ENCODE measurements at regions not wholly inside any gene's neighbourhood (a gene's known extent, or its start where the extent isn't known, plus 50 kb on each side); places are given as distances from the start of the nearest gene placed in this dataset.
"Not testable (repeated sequence)": the region's sequence is repeated elsewhere in the genome, so short reads cannot be mapped to it uniquely, and the experiment has no call there.

- peaks cover 37% of the 10 kb centered on the region for H3K9me3 ChIP-seq (ENCODE audit: insufficient read depth, low read depth, low read length)
- H3K9ac ChIP-seq (ENCODE audit: low read depth, low read length); H3K4me1 ChIP-seq (ENCODE audit: insufficient read depth, low read length); H3K36me3 ChIP-seq (ENCODE audit: insufficient read depth, low read depth, low read length); H3K27me3 ChIP-seq (ENCODE audit: insufficient read depth, low read length); H3K4me3 ChIP-seq (ENCODE audit: low read length); H3K27ac ChIP-seq (ENCODE audit: low read length): not testable (repeated sequence)
These were observed 101.7 kb upstream of the OR4C13 start for GRCh38 chr11:49850541-49850940.

DNA sequence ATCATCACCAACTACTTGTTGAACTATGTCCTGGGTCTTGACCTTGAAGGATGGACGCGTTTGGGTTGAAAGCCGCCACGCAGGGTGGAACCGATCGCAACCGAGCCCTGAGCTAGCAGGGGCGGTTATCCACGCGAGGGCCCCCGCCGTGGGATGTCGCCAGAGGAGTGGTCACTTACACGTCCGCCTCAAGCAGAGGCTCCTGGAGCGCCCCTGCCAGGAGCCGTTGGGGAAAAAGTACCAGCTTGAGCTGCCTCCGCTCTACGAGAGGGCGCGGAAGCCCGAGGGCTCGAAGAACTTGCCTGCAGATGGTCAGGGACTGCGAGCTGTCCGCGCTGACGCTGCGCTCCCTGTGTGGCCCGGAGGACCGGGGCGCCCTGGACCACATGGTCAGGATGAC lies 100.7 kb upstream of the OR4C13 start:
- Histone ChIP-seq H3K36me3 (ENCODE audit: insufficient read depth, low read depth, low read length) (no peaks in the 10 kb centered on the region), H3K27ac (ENCODE audit: low read length) (no peak overlapping the region), H3K9me3 (ENCODE audit: insufficient read depth, low read depth, low read length) (peaks cover 37% of the 10 kb centered on the region), H3K9ac (ENCODE audit: low read depth, low read length) (no peak overlapping the region), H3K4me1 (ENCODE audit: insufficient read depth, low read length) (no peaks in the 10 kb centered on the region), H3K4me3 (ENCODE audit: low read length) (no peak overlapping the region), H3K27me3 (ENCODE audit: insufficient read depth, low read length) (no peaks in the 10 kb centered on the region)

- Histone ChIP-seq H3K9me3 (ENCODE audit: insufficient read depth, low read depth, low read length) (peaks cover 40% of the 10 kb centered on the region), H3K9ac (ENCODE audit: low read depth, low read length) (no peak overlapping the region), H3K27ac (ENCODE audit: low read length) (no peak overlapping the region), H3K4me1 (ENCODE audit: insufficient read depth, low read length) (no peaks in the 10 kb centered on the region), H3K4me3 (ENCODE audit: low read length) (no peak overlapping the region), H3K36me3 (ENCODE audit: insufficient read depth, low read depth, low read length) (no peaks in the 10 kb centered on the region), H3K27me3 (ENCODE audit: insufficient read depth, low read length) (no peaks in the 10 kb centered on the region)
These were observed 100.2 kb upstream of the OR4C13 start for GRCh38 chr11:49851971-49852389.

DNA sequence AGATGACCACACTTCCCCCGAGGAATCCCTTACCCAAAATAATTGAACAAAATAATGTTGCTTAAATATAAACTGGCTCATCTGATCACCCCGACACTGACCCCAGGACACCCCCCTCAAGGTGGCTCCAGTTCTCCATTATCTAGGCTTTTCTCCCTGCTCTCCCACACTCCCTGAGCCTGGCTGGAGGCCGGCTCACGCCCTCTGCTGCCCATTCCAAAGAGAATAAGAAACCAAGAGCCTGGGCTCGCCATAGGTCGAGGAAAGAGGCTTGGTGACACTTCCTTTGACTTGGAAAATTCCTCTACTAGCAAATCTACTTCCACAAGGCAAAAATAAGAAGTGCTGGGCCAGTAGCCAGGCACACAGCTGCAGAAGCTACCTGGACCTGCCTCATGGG lies 63.3 kb upstream of the OR4C13 start:
- not testable (repeated sequence) for H3K27me3 ChIP-seq (ENCODE audit: insufficient read depth, low read length)
- peaks cover 65% of the 10 kb centered on the region for H3K9me3 ChIP-seq (ENCODE audit: insufficient read depth, low read depth, low read length)

DNA sequence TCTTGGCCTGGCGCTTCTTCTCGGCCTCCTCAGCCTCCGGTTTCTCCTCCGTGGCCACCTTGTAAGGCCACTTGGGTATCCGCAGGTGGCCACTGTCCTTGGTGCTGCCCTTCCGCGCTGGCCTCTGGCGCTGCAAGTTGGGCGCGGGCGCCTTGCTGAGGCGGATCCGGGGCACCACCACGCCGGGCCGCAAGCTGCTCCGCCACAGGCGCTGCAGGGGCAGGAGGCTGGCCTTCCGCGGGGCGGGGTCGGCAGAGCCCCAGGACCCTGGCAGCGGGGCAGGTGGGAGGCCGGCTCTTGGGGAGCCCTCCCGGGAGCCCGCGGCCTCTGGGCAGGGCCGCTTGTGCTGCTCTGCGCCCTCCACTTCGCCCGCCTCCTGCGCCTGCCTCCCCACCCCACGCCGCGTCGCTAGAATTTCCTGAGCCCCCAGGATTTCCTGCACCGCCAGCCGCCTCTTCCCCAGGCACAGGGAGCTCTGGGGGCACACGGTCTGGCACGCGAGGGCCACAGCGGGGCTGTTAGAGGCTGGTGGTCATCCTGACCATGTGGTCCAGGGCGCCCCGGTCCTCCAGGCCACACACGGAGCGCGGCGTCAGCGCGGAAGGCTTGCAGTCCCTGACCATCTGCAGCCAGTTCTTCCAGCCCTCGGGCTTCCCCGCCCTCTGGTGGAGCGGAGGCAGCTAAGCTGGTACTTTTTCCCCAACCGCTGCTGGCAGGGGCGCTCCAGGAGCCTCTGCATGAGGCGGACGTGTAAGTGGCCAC lies 60.1 kb upstream of the OR4C13 start:
- not testable (repeated sequence) for H3K27ac ChIP-seq (ENCODE audit: low read length); H3K4me1 ChIP-seq (ENCODE audit: insufficient read depth, low read length); H3K9ac ChIP-seq (ENCODE audit: low read depth, low read length); H3K36me3 ChIP-seq (ENCODE audit: insufficient read depth, low read depth, low read length); H3K4me3 ChIP-seq (ENCODE audit: low read length); H3K27me3 ChIP-seq (ENCODE audit: insufficient read depth, low read length)
- peaks cover 77% of the 10 kb centered on the region for H3K9me3 ChIP-seq (ENCODE audit: insufficient read depth, low read depth, low read length)

More for the DNA sequence above, 63.3 kb upstream of the OR4C13 start:
- H3K36me3 ChIP-seq (ENCODE audit: insufficient read depth, low read depth, low read length); H3K9ac ChIP-seq (ENCODE audit: low read depth, low read length); H3K4me1 ChIP-seq (ENCODE audit: insufficient read depth, low read length); H3K27ac ChIP-seq (ENCODE audit: low read length); H3K4me3 ChIP-seq (ENCODE audit: low read length): not testable (repeated sequence)

GRCh38 chr11:49893442-49893841 lies 58.7 kb upstream of the OR4C13 start:
- not testable (repeated sequence) for H3K4me1 ChIP-seq (ENCODE audit: insufficient read depth, low read length); H3K9ac ChIP-seq (ENCODE audit: low read depth, low read length); H3K4me3 ChIP-seq (ENCODE audit: low read length); H3K27ac ChIP-seq (ENCODE audit: low read length); H3K36me3 ChIP-seq (ENCODE audit: insufficient read depth, low read depth, low read length); H3K27me3 ChIP-seq (ENCODE audit: insufficient read depth, low read length)
- peaks cover 80% of the 10 kb centered on the region for H3K9me3 ChIP-seq (ENCODE audit: insufficient read depth, low read depth, low read length)
